ENCODE measurements at regions not wholly inside any gene's neighbourhood (a gene's known extent, or its start where the extent isn't known, plus 50 kb on each side); places are given as distances from the start of the nearest gene placed in this dataset.

DNA sequence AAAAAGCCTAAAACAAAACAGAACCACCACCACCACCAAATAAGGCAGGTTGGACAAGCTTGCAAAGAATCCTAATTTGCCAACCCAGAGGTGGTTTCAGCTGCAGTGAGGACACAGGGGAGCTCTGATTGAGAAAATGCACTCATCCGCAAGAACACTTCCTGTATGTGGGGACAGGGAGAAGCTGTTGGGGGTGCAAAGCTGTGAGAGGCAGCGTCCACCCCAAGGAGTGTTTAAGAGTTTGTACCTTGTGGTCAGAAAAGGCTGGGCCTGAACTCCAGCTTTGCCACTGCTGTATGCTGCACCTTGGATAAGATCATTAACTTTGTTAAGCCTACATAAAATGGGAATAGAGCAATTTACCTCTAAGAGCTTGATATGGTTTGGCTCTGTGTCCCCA is 511.7 kb downstream of the BNC2 start:
- in situ Hi-C loops (cut with HindIII; ENCODE audit: low pct_ligation_motif_present, low sequenced_read_pairs), result no loop called here
- Histone ChIP-seq H3K4me3 (ENCODE audit: low read depth, low read length) (no peak overlapping the region), H3K27ac (no peak overlapping the region), H3K36me3 (replicated peaks) (no peaks in the 10 kb centered on the region), H3K27me3 (replicated peaks) (no peaks in the 10 kb centered on the region)
- TF ChIP-seq, protein P1, sequence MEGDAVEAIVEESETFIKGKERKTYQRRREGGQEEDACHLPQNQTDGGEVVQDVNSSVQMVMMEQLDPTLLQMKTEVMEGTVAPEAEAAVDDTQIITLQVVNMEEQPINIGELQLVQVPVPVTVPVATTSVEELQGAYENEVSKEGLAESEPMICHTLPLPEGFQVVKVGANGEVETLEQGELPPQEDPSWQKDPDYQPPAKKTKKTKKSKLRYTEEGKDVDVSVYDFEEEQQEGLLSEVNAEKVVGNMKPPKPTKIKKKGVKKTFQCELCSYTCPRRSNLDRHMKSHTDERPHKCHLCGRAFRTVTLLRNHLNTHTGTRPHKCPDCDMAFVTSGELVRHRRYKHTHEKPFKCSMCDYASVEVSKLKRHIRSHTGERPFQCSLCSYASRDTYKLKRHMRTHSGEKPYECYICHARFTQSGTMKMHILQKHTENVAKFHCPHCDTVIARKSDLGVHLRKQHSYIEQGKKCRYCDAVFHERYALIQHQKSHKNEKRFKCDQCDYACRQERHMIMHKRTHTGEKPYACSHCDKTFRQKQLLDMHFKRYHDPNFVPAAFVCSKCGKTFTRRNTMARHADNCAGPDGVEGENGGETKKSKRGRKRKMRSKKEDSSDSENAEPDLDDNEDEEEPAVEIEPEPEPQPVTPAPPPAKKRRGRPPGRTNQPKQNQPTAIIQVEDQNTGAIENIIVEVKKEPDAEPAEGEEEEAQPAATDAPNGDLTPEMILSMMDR (IDR thresholded peaks at IDR 0.05; ENCODE audit: low read depth, low read length, missing control alignments), result no peak
- DNase-seq, result no peak
